ENCODE measurements at regions not wholly inside any gene's neighbourhood (a gene's known extent, or its start where the extent isn't known, plus 50 kb on each side); places are given as distances from the start of the nearest gene placed in this dataset.

GRCh38 chr19:31107096-31107495, 242.1 kb downstream of the TSHZ3 start:
- TF ChIP-seq CTCF (IDR thresholded peaks at IDR 0.05; ENCODE audit: poor library complexity) = no peak
- TF ChIP-seq EZH2 (IDR thresholded peaks at IDR 0.05; ENCODE audit: borderline replicate concordance) = no peak
- no peak for TF ChIP-seq EZH2phosphoT487 (IDR thresholded peaks at IDR 0.05; ENCODE audit: low read depth, severe bottlenecking, unreplicated experiment)

Data from hepatocyte (in vitro differentiated cells).